Suprapubic skin (tissue), 3 donors: ENCODE measurements at regions not wholly inside any gene's neighbourhood (a gene's known extent, or its start where the extent isn't known, plus 50 kb on each side); places are given as distances from the start of the nearest gene placed in this dataset.

ENCODE experiments used
- POLR2A ChIP-seq, 2 donors: fragments of 450-650 bp; IDR thresholded peaks; one replicate each; pipeline ENCODE4 v1.6.1; 2017; ENCODE audit warnings: antibody characterized with exemption in 2 of 2, mild to moderate bottlenecking in 2 of 2, moderate library complexity in 2 of 2
- TF ChIP-seq, protein P1 (sequence below), 2 donors: fragments of 200-600 bp in 1 of 2; fragments of 450-650 bp in 1 of 2; sonication (generic) in 1 of 2; IDR thresholded peaks; one replicate each; pipeline ENCODE4 v1.5.1; 2016 to 2019; ENCODE audit warnings: antibody characterized with exemption in 2 of 2, mild to moderate bottlenecking in 1 of 2, moderate library complexity in 1 of 2

GRCh38 chrX:99494668-99495067 is 915.4 kb downstream of the PCDH19 start:
- TF ChIP-seq, protein P1, sequence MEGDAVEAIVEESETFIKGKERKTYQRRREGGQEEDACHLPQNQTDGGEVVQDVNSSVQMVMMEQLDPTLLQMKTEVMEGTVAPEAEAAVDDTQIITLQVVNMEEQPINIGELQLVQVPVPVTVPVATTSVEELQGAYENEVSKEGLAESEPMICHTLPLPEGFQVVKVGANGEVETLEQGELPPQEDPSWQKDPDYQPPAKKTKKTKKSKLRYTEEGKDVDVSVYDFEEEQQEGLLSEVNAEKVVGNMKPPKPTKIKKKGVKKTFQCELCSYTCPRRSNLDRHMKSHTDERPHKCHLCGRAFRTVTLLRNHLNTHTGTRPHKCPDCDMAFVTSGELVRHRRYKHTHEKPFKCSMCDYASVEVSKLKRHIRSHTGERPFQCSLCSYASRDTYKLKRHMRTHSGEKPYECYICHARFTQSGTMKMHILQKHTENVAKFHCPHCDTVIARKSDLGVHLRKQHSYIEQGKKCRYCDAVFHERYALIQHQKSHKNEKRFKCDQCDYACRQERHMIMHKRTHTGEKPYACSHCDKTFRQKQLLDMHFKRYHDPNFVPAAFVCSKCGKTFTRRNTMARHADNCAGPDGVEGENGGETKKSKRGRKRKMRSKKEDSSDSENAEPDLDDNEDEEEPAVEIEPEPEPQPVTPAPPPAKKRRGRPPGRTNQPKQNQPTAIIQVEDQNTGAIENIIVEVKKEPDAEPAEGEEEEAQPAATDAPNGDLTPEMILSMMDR (IDR thresholded peaks at IDR 0.05), result no peak
- TF ChIP-seq POLR2A (IDR thresholded peaks at IDR 0.05), result no peak
